DOHH2 (cell line): ENCODE measurements at regions not wholly inside any gene's neighbourhood (a gene's known extent, or its start where the extent isn't known, plus 50 kb on each side); places are given as distances from the start of the nearest gene placed in this dataset.
"Not testable (repeated sequence)": the region's sequence is repeated elsewhere in the genome, so short reads cannot be mapped to it uniquely, and the experiment has no call there.

Experiments
- CTCF ChIP-seq: fragments of 200-600 bp; sonication (generic); IDR thresholded peaks from one replicate; pipeline ENCODE4 v1.5.1; 2014; ENCODE audit warnings: antibody characterized with exemption, mild to moderate bottlenecking, low read depth, low read length; ENCODE audit not compliant: poor library complexity, severe bottlenecking
- EZH2phosphoT487 ChIP-seq: fragments of 200-600 bp; sonication (generic); IDR thresholded peaks from 2 replicates; pipeline ENCODE4 v1.6.1; 2017; ENCODE audit warnings: borderline replicate concordance, mild to moderate bottlenecking, antibody characterized with exemption, low read length, moderate library complexity, mixed read lengths

- not testable (repeated sequence) for TF ChIP-seq CTCF, EZH2phosphoT487
Measured at GRCh38 chr18:66223317-66223716, 380.6 kb downstream of the CDH19 start.
